Activated CD4-positive, alpha-beta T cell treated with anti-CD3 and anti-CD28 coated beads, Interleukin-2, amount 50 U/mL, for 4 hours (primary cell): ENCODE measurements at regions not wholly inside any gene's neighbourhood (a gene's known extent, or its start where the extent isn't known, plus 50 kb on each side); places are given as distances from the start of the nearest gene placed in this dataset.

Experiments used
- DNase-seq, 2 experiments: peaks; one replicate each; pipeline ENCODE4 v3.0.0-alpha.2; 2020

DNA sequence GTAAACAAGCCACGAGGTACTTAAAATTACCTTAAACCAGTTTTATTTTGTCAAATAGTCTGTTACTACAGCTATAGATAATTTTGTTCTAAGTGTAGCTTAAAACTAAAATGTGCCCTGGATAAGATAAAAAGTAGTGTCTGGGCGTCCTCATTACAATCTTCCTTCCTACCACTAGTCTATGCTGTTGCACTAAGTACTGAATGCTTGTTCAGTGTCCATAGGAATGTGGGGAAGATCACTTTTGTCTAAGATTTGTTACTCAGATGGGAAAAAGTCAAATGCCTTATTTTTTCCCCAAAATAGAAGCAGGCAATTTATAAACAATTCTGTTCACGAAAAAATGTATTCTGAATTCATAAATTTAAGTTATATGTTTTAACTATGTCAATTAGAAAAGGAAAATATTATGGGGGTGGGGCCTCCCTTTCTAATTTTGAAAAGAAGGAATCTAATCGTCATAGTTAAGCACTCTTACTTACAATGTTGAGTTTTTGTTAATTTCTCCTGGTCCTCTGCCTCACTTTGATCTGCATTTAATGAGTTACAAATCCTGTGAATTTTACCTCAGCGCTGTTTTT lies 140.4 kb upstream of the VRK2 start:
- DNase-seq = no peak

DNA sequence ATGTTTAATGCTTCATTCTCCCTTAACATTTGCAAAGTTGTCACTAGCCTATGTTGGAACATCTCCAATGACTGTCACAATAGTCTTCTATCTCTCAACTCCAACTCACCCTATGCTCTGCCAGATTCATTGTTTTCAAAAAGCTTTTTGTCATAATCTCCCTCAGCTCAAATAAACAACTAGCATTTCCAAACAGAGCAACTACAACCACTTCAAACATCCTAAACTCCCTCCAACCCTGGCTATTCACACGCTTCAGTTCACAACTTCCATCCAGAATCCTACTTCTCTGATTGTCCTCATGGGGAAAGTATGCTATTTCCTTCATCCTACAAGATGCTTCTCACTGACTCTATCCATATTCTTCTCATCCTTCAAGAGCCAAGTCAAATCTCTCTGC lies 139.2 kb upstream of the VRK2 start:
- no peak for DNase-seq

DNA sequence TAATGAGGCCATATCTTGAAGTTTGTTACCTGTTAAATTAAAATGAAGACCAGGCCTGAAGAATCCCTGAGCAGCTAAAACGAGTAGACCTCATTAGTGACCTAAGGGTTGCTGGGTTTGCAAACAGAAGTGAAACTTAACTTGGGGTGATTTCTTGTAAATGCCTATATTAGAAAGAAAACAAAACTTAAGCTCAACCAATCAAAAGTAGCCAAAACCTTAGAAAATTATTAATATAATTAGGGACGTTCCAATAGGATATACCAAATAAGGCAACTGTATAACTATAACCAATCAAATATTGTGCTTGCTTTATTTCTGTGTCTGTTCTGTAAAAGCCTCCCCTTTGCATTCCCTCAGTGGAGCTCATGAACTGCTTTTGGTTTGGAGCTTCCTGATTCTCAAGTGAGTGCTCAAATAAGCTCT lies 137.9 kb upstream of the VRK2 start:
- DNase-seq = no peak

DNA sequence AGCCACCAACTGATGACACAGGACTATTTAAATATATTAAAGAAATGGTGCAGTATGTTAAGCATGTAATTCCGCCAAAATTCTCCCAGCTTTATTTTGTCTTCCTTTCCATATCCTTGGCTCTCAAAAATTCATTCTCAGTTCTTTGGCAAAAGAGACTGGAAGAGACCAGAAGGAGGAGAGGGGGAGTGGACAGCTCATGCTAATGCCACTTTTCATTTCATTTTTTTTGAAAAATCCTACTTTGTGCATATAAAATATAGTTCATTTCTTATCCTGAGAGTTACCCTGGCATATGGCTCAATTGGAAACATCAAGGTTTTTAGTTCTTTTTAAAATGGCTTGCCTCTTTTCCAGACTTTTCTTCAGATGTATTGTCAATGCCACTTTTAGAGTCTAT lies 128.5 kb upstream of the VRK2 start:
- no peak for DNase-seq

DNA sequence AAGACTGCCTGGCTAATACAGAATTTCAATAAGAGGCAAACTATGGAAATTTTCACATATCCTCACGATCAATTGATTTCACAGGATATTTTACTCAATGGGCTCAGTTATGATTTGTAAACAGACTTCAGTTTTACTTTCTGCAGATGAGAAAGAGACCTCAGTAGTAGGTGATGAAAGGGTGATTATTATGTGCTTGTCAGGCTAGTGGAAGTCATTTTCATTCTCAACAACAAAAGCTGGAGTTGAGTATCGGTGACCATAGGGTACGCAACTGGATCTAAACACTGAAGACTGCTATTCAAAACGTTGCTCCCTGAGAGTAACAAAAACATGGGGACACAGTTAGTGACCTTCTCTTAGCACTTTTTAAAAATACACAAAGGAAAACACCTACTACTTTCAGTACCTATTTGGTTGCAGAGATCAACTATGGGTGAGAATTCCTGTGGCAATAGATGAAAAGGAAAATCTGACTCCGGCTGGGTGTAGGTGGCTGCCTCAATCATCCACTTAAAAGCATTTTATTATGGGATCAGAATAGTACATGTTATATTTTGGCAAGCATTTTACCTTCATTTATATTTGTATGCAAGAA lies 126.2 kb upstream of the VRK2 start:
- DNase-seq = no peak

DNA sequence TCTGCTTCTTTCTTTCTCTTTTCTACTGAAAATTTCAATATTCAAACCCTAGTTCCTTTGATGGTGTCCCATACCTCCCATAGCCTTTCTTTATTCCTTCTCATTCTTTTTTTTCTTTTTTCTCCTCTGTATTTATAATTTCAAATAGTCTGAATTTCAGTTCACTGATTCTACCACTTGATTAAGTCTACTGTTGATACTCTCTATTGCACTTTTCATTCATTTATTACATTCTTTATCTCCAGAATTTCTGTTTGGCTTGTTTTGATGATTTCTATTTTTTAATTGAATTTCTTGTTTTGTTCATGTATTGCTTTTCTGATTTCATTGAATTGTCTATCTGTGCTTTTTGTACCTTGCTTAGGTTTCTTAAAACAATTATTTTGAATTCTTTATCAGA lies 111.9 kb upstream of the VRK2 start:
- no peak for DNase-seq

DNA sequence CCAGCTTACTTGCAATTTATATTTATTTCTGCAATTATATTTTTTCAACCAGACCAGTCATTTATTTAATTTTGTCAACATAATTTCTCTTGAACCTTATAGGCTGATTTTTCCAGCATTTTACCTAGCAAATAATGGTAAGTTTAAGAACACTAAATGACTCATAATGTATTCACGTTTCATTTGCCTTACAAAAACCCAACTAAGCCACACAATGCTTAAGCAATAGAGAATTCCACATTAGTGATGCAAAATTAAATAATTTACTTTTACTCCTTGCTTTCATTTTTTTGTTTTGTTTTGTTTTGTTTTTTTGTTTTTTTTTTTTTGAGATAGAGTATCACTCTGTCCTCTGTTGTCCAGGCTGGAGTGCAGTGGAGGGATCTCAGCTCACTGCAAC lies 110.4 kb upstream of the VRK2 start:
- no peak for DNase-seq

DNA sequence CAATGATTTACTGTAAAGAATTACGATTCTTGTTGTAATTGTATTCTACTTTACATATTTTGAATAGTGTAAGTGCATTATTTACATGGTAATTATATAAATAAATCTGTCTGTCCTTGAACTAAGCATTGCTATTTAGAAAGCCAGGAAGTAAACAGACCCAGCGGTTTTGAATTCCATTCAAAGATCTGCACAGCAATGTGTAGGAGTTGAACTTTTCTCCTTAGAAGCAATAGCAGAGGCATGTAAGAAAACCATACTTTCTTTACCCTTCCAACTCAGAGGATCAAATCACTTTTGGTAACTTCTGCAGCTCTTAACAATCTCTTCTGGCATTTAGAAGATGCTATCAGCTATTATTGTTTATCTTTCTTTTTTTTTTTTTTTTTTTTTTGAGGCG lies 109.2 kb upstream of the VRK2 start:
- no peak for DNase-seq

DNA sequence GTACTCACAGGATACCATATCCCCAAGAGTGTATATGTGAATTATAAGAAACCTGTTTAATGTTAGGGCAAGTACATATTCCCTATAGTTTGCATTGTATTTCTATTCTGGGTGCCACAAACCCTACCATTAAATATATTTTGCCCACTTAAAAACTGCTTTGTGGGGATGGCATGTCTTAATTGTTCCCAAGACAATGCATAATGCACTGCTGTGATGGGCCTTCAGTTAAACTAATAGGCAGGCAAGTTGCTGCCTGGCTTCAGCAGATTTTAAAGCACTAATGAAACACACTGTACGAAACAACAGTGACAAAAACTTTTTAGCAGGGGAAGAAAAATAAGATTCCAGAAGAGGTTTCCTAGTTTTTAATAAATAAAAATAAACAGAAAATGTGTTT lies 104.8 kb upstream of the VRK2 start:
- DNase-seq = no peak

DNA sequence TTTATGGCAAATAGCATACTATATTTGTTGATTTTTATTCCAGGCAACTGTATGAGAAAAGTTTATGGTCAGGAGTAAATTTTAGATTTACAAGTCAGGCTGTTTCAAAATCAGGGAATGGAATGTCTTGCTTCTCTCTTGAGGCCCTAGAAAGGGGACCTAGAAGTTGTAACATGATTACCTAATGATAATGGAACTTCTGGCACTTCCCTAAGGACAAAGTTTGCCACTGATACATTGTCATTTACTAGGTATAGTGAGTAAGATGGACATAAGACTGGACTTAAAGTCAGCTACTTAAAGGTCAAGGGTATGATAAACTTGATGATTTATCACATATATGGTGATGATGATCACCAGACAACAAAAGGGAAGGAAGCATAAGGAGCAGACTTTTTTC lies 103.3 kb upstream of the VRK2 start:
- no peak for DNase-seq

DNA sequence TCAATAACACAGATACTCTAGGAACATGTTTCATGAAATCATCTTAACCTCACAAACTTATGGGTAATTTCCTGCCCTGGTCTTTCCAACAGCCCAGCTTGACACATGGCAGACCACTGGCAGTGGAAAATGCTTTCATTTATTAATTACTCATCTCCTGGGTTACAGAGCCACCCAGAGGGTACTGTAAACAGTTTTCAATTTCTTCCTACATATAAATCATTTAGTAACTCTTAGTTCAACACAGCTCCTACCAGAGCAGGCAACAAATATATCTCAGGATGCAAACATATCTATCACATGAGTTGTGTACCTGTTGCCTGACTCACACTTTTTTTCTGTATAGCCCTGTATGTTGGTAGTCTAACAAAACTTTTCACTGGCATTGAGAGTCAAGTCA lies 99.2 kb upstream of the VRK2 start:
- no peak for DNase-seq

DNA sequence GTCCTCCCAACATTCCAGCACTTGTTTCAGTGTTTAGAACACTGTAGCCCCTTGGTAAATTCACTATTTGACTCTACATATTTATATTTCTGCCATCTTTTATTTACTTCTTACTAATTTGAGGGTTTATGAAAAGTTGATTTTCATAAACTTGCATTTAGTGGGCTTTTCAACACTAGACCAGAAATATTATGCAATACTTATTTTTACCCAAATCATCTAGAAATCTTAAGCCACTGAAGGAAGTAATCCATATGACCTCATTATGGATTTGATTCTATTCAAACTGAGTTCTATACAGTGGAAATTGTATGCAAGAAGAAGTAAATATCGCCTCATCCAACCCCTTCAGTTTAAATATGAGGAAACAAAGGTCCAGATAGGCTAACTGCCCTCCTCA lies 92.6 kb upstream of the VRK2 start:
- DNase-seq = no peak

DNA sequence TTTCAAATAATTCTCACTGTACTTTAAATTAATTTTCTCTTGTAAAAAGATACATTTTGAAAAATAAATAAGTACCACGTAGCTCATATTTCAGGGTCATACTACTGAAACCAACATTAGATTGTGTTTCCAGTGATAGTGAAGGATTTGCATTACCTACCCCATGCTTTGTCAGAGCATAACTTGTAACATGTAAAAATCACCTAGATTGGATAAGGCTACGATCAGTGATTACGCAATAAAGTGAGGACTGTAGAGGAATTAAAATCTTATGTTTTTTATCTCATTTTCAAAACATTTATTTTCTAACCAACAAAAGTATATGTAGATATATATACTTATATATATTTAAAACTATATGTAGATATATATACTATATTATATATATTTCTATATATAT lies 89.4 kb upstream of the VRK2 start:
- no peak for DNase-seq

DNA sequence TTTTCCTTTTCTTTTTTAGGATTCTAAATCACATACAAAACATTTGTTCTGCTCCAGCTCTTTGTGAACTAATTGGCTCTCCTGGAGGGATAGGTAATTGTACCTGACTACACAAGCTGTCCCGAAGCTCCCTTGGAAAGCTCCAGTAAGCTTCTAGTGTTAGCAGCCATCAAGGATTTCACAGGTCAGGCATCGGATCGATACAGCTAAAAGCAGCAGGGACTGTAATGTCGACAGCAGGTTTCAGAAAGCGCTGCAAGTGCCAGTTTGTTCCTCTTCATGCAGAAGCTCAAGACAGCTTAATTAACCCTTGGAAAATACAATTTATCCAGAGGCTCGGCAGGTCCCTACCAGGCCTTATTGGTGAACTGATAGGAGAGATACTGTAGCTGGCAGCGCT lies 87.2 kb upstream of the VRK2 start:
- DNase-seq = no peak

DNA sequence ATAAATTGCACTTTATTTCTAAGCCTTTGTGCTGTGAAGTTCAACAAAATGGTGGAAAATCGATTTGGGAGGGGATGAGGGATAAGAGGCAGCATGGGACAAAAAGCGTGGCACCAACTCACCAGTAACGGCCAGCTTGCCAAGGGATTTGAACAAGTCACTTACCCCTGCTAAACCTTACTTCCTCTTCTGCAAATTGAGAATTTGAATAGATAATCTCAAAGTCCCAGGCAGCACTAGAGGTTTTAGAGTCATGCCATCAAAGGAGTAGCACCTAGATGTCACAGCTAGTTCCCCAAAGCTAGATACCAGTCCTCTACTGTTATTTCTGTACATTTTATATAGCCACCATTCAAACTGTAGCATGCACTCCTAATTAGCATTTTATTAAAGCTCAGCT lies 83.7 kb upstream of the VRK2 start:
- DNase-seq = no peak

DNA sequence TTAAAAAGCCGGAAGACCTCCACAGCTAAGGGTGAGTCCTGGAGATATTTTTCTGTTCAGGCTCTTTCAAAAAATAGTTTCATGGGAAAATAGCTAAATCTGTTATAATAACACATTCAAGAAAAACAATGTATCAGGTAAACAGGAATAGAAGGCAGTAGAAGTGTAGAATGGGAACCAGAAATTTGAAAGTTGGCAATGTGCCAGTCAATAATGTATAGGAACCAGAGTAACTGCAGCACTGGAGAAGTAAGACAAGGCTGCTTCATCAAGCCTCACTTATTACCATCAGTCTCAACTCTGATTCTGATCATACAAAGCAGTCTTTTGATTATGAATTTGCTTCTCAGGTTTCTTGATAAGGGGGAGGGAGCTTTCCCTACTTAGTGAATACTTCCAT lies 81.4 kb upstream of the VRK2 start:
- DNase-seq = no peak

DNA sequence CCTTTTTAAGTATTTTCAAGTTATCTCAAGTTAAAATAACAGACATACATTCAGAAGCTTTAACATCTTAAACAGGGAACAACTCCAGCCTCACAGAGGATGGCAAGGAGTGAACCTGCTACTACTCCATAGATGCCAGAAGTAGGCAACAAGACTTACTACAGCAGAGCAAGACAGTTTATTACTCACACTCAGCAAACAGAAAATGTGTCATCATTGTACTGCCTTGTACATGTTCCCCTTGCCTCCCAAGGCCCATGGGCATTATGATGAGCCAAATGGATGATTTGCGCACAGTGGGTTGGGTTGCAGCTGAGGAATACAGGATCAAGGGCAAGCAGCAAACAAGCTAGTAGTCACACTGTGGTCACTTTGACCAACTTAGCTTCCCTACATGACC lies 80.6 kb upstream of the VRK2 start:
- no peak for DNase-seq

DNA sequence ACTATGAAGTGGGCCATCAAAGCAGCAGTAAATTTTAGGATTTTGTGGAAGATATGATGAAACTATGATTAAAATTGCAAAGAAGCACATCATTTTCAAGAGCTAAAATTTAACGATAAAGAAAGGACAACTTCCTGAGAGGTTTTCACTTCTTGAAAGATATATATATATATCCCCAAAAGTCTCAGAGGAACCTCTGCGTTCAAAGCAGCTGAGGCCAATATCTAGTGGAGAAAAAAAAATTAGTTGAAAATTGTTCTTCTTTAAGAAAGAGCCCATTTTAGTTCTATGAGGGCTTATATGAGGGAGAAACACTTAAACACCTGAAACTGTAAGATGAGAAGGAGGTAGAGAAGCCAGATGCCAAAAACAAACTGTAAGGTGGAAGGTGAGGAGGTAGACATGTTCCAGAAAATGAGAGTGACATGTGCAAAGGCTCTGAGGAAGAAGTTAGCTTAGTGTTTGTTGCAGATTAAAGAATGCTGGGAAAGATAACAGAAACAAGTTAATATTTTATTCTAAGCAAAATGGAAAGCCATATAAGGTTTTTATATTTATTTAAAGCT lies 72.9 kb upstream of the VRK2 start:
- DNase-seq = no peak

DNA sequence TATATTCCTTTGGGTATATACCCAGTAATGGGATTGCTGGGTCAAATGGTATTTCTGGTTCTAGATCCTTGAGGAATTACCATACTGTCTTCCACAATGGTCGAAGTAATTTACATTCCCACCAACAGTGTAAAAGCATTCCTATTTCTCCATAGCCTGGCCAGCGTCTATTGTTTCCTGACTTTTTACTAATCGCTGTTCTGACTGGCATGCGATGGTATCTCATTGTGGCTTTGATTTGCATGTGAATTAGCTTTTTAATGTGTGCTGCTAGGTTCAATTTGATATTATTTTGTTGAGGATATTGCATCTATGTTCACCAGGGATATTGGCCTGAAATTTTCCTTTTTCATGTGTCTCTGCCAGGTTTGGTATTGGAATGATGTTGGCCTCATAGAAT lies 67.4 kb upstream of the VRK2 start:
- DNase-seq = no peak

DNA sequence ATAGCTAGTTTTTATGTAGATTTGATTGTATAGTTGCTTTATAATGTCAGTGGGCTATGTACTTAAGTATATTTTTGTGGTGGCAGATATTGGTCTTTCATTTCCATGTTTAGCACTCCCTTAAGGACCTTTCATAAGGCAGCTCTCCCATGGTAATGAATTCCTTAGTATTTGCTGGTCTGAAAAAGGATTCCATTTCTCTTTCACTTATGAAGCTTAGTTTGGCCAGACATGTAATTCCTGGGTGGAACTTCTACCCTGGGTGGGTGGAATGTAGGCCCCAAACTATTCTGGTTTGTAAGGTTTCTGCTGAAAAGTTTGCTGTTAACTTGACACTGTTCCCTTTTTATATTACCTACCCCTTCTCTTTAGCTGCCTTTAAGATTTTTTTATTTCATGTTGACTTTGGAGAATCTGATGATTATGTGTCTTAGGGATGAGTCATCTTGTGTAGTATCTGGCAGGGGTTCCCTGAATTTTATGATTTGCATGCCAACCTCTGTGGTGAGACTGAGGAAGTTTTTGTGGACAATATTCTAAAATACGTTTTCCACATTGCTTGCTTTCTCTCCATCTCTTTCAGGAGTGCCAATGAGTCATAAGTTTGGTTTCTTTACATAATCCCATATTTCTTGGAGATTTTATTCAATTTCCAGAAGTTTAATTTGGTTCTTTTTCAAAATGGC lies 65.4 kb upstream of the VRK2 start:
- DNase-seq = no peak

DNA sequence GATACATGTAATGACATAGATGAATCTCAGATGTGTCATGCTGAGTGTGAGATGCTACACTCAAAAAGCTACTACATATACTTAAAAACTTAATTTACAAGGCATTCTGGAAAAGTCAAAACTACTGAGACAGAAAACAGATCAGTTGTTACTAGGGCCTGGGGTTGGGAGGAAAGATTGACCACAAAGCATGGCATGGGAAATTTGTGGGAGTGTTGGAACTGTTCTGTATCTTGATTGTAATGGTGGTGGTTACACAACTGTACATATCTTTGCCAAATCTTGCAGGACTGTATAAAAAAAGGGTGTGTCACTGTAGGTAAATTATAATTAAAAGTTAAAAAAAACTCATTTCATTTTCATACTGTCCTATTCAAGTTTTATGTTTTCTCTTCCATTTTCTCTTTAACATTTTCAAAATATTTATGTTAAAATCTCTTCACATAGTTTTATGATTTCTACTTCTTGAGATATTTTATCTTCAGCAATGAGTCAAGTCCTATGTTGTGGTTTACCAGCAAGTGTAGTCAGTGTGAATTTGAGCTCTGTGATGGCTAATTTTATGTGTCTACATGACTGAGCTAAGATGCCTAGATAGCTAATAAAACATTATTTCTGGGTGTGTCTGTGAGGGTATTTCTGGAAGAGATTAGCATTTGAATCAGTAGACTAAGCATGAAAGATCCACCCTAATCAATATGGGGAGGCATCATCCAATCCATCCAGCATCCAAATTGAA lies 58.6 kb upstream of the VRK2 start:
- no peak for DNase-seq

DNA sequence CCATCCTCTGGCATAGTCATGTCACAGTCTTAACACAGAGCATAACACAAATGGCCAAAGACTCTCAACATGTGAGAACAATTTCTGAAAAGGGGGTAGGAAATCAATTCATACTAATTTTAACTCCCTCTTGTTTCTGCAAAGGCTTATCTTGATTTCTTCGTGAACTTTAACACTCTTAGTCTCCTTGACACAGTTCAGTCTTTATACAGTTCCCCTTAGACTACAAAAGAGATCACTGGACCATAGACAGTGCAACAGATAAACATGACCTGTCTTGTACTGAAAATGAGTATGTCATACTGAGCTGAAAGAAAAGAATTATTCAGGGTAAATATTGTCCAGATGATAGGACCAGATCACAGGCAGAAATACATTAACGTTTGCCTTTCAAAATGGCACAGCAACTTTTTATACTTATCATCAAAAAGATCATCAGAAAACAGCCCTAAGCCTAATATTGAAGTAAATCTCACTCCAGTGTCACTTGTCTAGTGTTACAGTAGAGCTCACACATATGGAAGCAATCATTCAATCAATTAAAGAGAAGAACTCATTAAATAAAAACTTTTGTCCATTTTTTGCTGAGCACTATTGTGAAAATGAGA lies 56.4 kb upstream of the VRK2 start:
- no peak for DNase-seq
